Adrenal gland (tissue), 5 donors: ENCODE measurements at regions not wholly inside any gene's neighbourhood (a gene's known extent, or its start where the extent isn't known, plus 50 kb on each side); places are given as distances from the start of the nearest gene placed in this dataset.

Experiments used
- POLR2A ChIP-seq, 2 donors: fragments of 450-650 bp; IDR thresholded peaks; one replicate each; pipeline ENCODE4 v1.6.1; 2017; ENCODE audit warnings: antibody characterized with exemption in 2 of 2, mild to moderate bottlenecking in 2 of 2, moderate library complexity in 1 of 2
- TF ChIP-seq, protein P1 (sequence below), 6 experiments: fragments of 450-650 bp in 4 of 6; fragments of 200-600 bp in 2 of 6; sonication (generic) in 1 of 6; IDR thresholded peaks; 1 replicate in 5 of 6; 2 replicates in 1 of 6; pipeline versions ENCODE4 v1.5.1 to v1.8.0; 2016 to 2021; ENCODE audit warnings: antibody characterized with exemption in 6 of 6, mild to moderate bottlenecking in 2 of 6, moderate library complexity in 1 of 6
- donor health status: DM: no; HTN: no; CAD: no.

DNA sequence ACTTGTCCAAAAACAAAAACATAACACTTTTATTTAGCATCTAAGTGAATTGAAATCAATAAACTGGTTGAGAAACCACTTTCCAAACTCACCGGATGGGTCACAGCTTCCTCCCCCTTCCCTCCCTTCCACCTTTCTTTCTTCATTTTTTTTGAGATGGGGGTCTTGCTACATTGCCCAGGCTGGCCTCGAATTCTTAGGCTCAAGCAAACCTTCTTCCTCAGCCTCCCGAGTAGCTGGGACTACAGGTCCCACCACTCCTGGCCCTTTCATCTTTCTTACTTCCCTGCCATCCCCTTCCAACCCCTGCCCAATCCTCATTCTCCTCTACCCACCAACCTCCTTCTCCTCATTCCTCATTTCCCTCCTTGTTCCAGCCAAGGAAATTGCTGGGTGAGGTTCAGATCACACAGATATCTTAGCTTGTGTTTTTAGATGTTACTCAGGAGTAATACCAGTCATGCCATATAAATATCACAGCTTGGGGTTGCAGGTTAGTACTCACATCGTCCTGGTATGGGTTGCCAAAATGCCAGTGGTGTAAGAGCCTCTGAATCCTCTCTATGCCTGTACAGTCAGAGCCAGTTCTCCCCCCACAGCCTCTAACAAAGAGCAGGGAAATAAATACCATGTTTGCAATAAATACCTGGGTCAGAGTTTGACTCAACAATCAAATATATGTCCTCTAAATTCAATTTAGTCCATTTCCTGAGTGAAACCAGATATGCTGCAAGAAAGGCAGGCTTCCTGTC, 132.7 kb upstream of the NDUFV2 start:
- TF ChIP-seq, protein P1, sequence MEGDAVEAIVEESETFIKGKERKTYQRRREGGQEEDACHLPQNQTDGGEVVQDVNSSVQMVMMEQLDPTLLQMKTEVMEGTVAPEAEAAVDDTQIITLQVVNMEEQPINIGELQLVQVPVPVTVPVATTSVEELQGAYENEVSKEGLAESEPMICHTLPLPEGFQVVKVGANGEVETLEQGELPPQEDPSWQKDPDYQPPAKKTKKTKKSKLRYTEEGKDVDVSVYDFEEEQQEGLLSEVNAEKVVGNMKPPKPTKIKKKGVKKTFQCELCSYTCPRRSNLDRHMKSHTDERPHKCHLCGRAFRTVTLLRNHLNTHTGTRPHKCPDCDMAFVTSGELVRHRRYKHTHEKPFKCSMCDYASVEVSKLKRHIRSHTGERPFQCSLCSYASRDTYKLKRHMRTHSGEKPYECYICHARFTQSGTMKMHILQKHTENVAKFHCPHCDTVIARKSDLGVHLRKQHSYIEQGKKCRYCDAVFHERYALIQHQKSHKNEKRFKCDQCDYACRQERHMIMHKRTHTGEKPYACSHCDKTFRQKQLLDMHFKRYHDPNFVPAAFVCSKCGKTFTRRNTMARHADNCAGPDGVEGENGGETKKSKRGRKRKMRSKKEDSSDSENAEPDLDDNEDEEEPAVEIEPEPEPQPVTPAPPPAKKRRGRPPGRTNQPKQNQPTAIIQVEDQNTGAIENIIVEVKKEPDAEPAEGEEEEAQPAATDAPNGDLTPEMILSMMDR (IDR thresholded peaks at IDR 0.05): no peak
- TF ChIP-seq POLR2A (IDR thresholded peaks at IDR 0.05): no peak
